Left renal cortex interstitium (tissue), 4 donors: ENCODE measurements at regions not wholly inside any gene's neighbourhood (a gene's known extent, or its start where the extent isn't known, plus 50 kb on each side); places are given as distances from the start of the nearest gene placed in this dataset.

ENCODE experiments used
- DNase-seq, 4 donors: peaks; one replicate each; pipeline ENCODE4 v3.0.0-alpha.2; 2013; ENCODE audit warnings: low read depth in 4 of 4, low spot score in 2 of 4, missing footprints in 1 of 4

GRCh38 chr11:112795142-112795815 is 165.9 kb upstream of the NCAM1 start:
- peak in 1 of 4 donors; percentile 34 for DNase-seq

- peak in 1 of 4 donors; percentile 83 for DNase-seq
Observed at GRCh38 chr11:112795911-112796649, 165.1 kb upstream of the NCAM1 start.

- DNase-seq, result peak in 1 of 4 donors; percentile 65
Observed at GRCh38 chr11:112797092-112797491, 164.1 kb upstream of the NCAM1 start.

GRCh38 chr11:112797648-112798293 is 163.4 kb upstream of the NCAM1 start:
- no peak for DNase-seq

GRCh38 chr11:112801025-112801816 is 160.0 kb upstream of the NCAM1 start:
- no peak for DNase-seq

GRCh38 chr11:112801817-112802088 is 159.5 kb upstream of the NCAM1 start:
- no peak for DNase-seq

GRCh38 chr11:112805658-112806057 is 155.6 kb upstream of the NCAM1 start:
- DNase-seq, result no peak

- DNase-seq, result no peak
Observed at GRCh38 chr11:112806256-112806655, 155.0 kb upstream of the NCAM1 start.

GRCh38 chr11:112806876-112807275 is 154.3 kb upstream of the NCAM1 start:
- DNase-seq, result no peak

- no peak for DNase-seq
Observed at GRCh38 chr11:112809429-112809828, 151.8 kb upstream of the NCAM1 start.

GRCh38 chr11:112810951-112811350 is 150.3 kb upstream of the NCAM1 start:
- no peak for DNase-seq

- DNase-seq, result no peak
Observed at GRCh38 chr11:112811783-112812182, 149.4 kb upstream of the NCAM1 start.

GRCh38 chr11:112812729-112813128 is 148.5 kb upstream of the NCAM1 start:
- DNase-seq, result no peak

GRCh38 chr11:112814168-112814567 is 147.1 kb upstream of the NCAM1 start:
- no peak for DNase-seq

GRCh38 chr11:112817376-112817775 is 143.8 kb upstream of the NCAM1 start:
- DNase-seq, result no peak

- DNase-seq, result peak in 1 of 4 donors; percentile 50
Observed at GRCh38 chr11:112822478-112823274, 138.5 kb upstream of the NCAM1 start.

- no peak for DNase-seq
Observed at GRCh38 chr11:112826026-112826425, 135.2 kb upstream of the NCAM1 start.

GRCh38 chr11:112826788-112827187 is 134.4 kb upstream of the NCAM1 start:
- no peak for DNase-seq

GRCh38 chr11:112828421-112828820 is 132.8 kb upstream of the NCAM1 start:
- no peak for DNase-seq

GRCh38 chr11:112829971-112830654 is 131.1 kb upstream of the NCAM1 start:
- DNase-seq, result no peak
